GM23338 (cell line): ENCODE measurements at regions not wholly inside any gene's neighbourhood (a gene's known extent, or its start where the extent isn't known, plus 50 kb on each side); places are given as distances from the start of the nearest gene placed in this dataset.

Source experiments
- ATAC-seq: fragments of 200-7000 bp; cut with Tn5 transposase; 3 replicates; pipeline ENCODE4 v1.9.1; 2020
- DNase-seq: peaks from one replicate; pipeline ENCODE4 v3.0.0-alpha.2; 2015; ENCODE audit warnings: low spot score
- H2AFZ ChIP-seq: fragments of 200-600 bp; sonication (generic); 2 replicates; pipeline ENCODE4 v1.8.0; 2016; ENCODE audit warnings: antibody characterized with exemption, mild to moderate bottlenecking, moderate library complexity
- H3F3A ChIP-seq: fragments of 200-600 bp; sonication (generic); replicated peaks from 2 replicates; pipeline ENCODE4 v1.8.0; 2017; ENCODE audit warnings: antibody characterized with exemption, mixed run types, low read depth
- H3K27ac ChIP-seq: fragments of 200-600 bp; sonication (generic); 2 replicates; pipeline ENCODE4 v1.6.1; 2016; ENCODE audit warnings: low read depth
- H3K27me3 ChIP-seq: fragments of 200-600 bp; sonication (generic); 2 replicates; pipeline ENCODE4 v1.8.0; 2016; ENCODE audit warnings: mild to moderate bottlenecking, mixed run types, moderate library complexity; ENCODE audit not compliant: insufficient read depth
- H3K36me3 ChIP-seq: fragments of 200-600 bp; sonication (generic); 2 replicates; pipeline ENCODE4 v1.8.0; 2016; ENCODE audit warnings: mild to moderate bottlenecking; ENCODE audit not compliant: insufficient read depth
- H3K4me1 ChIP-seq: fragments of 200-600 bp; sonication (generic); 2 replicates; pipeline ENCODE4 v1.8.0; 2016; ENCODE audit warnings: mild to moderate bottlenecking, moderate library complexity; ENCODE audit not compliant: insufficient read depth
- H3K4me2 ChIP-seq: fragments of 200-600 bp; sonication (generic); 2 replicates; pipeline ENCODE4 v1.7.1; 2017; ENCODE audit warnings: mixed run types
- H3K4me3 ChIP-seq: fragments of 200-600 bp; sonication (generic); 2 replicates; pipeline ENCODE4 v1.6.1; 2016; ENCODE audit warnings: mixed run types
- H3K79me2 ChIP-seq: fragments of 200-600 bp; sonication (generic); replicated peaks from 2 replicates; pipeline ENCODE4 v1.8.0; 2017; ENCODE audit warnings: mild to moderate bottlenecking; ENCODE audit not compliant: insufficient read depth
- H3K9me2 ChIP-seq: fragments of 200-600 bp; sonication (generic); 2 replicates; pipeline ENCODE4 v1.8.0; 2017; ENCODE audit not compliant: insufficient read depth
- H4K20me1 ChIP-seq: fragments of 200-600 bp; sonication (generic); replicated peaks from 2 replicates; pipeline ENCODE4 v1.8.0; 2017; ENCODE audit warnings: mild to moderate bottlenecking; ENCODE audit not compliant: insufficient read depth
- H3K27ac Mint-ChIP-seq: 2 replicates; pipeline ENCODE4 v1.8.0; 2020; ENCODE audit warnings: inconsistent platforms, mild to moderate bottlenecking, moderate library complexity, mixed read lengths
- H3K27me3 Mint-ChIP-seq: 3 replicates; pipeline ENCODE4 v1.8.0; 2022; ENCODE audit warnings: low read depth, mild to moderate bottlenecking, moderate library complexity, mixed read lengths, inconsistent platforms; ENCODE audit not compliant: insufficient read depth, poor library complexity
- H3K36me3 Mint-ChIP-seq: 3 replicates; pipeline ENCODE4 v1.8.0; 2021; ENCODE audit warnings: low read depth, mild to moderate bottlenecking, inconsistent platforms, moderate library complexity, mixed read lengths
- H3K4me1 Mint-ChIP-seq: 3 replicates; pipeline ENCODE4 v1.8.0; 2020; ENCODE audit warnings: mild to moderate bottlenecking, inconsistent platforms, mixed read lengths
- H3K4me3 Mint-ChIP-seq: 3 replicates; pipeline ENCODE4 v1.8.0; 2021; ENCODE audit warnings: moderate library complexity, mild to moderate bottlenecking, inconsistent platforms, mixed read lengths
- H3K9me3 Mint-ChIP-seq: 3 replicates; pipeline ENCODE4 v1.8.0; 2020; ENCODE audit warnings: moderate library complexity, mild to moderate bottlenecking, inconsistent platforms, mixed read lengths
- NANOG ChIP-seq: IDR thresholded peaks from 2 replicates; pipeline ENCODE4 v1.6.1; 2016; ENCODE audit warnings: antibody characterized with exemption, borderline replicate concordance
- ZNF114 ChIP-seq: fragments of 250-450 bp; sonication (Bioruptor Pico); IDR thresholded peaks from 2 replicates; pipeline ENCODE4 v1.5.0; 2020; ENCODE audit warnings: mild to moderate bottlenecking, moderate library complexity
- ZNF331 ChIP-seq: fragments of 250-450 bp; sonication (Bioruptor Pico); IDR thresholded peaks from 2 replicates; pipeline ENCODE4 v1.5.0; 2020; ENCODE audit warnings: low read depth, mild to moderate bottlenecking, moderate library complexity
- TF ChIP-seq, protein P1 (sequence below): fragments of 250-450 bp; sonication (Bioruptor Pico); IDR thresholded peaks from 2 replicates; pipeline ENCODE4 v1.5.0; 2020; ENCODE audit warnings: mild to moderate bottlenecking, moderate library complexity
- TF ChIP-seq, protein P2 (sequence below): IDR thresholded peaks from 2 replicates; pipeline ENCODE4 v1.6.1; 2016; ENCODE audit warnings: antibody characterized with exemption
- TF ChIP-seq, protein P3 (sequence below), 2 experiments: fragments of 200-600 bp in 1 of 2; sonication (generic) in 1 of 2; conservative IDR thresholded peaks; 2 replicates each; pipeline versions ENCODE4 v1.5.1 to v1.6.1; 2016 to 2017; ENCODE audit warnings: antibody characterized with exemption in 2 of 2, low read depth in 2 of 2, mild to moderate bottlenecking in 2 of 2, moderate library complexity in 1 of 2

DNA sequence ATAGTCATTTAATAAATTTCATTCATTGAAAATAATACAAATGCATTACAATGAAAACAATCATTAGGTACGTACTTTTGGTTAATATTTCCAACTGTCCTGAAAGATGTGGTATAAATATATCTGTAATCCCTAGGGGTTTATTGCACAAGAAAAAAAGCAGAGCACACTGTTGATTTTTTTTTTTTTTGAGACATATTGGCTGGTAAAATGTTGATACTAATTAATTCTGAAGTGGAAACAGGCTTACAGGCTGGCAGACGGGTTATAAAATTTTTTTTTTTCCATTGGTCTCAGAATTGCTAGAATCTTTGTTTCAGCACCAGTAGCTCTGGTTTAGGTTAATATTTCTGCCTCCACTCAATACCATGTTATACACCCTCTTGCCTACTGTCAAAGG is 193.6 kb downstream of the MAP2K6 start (continued):
- TF ChIP-seq, protein P1, sequence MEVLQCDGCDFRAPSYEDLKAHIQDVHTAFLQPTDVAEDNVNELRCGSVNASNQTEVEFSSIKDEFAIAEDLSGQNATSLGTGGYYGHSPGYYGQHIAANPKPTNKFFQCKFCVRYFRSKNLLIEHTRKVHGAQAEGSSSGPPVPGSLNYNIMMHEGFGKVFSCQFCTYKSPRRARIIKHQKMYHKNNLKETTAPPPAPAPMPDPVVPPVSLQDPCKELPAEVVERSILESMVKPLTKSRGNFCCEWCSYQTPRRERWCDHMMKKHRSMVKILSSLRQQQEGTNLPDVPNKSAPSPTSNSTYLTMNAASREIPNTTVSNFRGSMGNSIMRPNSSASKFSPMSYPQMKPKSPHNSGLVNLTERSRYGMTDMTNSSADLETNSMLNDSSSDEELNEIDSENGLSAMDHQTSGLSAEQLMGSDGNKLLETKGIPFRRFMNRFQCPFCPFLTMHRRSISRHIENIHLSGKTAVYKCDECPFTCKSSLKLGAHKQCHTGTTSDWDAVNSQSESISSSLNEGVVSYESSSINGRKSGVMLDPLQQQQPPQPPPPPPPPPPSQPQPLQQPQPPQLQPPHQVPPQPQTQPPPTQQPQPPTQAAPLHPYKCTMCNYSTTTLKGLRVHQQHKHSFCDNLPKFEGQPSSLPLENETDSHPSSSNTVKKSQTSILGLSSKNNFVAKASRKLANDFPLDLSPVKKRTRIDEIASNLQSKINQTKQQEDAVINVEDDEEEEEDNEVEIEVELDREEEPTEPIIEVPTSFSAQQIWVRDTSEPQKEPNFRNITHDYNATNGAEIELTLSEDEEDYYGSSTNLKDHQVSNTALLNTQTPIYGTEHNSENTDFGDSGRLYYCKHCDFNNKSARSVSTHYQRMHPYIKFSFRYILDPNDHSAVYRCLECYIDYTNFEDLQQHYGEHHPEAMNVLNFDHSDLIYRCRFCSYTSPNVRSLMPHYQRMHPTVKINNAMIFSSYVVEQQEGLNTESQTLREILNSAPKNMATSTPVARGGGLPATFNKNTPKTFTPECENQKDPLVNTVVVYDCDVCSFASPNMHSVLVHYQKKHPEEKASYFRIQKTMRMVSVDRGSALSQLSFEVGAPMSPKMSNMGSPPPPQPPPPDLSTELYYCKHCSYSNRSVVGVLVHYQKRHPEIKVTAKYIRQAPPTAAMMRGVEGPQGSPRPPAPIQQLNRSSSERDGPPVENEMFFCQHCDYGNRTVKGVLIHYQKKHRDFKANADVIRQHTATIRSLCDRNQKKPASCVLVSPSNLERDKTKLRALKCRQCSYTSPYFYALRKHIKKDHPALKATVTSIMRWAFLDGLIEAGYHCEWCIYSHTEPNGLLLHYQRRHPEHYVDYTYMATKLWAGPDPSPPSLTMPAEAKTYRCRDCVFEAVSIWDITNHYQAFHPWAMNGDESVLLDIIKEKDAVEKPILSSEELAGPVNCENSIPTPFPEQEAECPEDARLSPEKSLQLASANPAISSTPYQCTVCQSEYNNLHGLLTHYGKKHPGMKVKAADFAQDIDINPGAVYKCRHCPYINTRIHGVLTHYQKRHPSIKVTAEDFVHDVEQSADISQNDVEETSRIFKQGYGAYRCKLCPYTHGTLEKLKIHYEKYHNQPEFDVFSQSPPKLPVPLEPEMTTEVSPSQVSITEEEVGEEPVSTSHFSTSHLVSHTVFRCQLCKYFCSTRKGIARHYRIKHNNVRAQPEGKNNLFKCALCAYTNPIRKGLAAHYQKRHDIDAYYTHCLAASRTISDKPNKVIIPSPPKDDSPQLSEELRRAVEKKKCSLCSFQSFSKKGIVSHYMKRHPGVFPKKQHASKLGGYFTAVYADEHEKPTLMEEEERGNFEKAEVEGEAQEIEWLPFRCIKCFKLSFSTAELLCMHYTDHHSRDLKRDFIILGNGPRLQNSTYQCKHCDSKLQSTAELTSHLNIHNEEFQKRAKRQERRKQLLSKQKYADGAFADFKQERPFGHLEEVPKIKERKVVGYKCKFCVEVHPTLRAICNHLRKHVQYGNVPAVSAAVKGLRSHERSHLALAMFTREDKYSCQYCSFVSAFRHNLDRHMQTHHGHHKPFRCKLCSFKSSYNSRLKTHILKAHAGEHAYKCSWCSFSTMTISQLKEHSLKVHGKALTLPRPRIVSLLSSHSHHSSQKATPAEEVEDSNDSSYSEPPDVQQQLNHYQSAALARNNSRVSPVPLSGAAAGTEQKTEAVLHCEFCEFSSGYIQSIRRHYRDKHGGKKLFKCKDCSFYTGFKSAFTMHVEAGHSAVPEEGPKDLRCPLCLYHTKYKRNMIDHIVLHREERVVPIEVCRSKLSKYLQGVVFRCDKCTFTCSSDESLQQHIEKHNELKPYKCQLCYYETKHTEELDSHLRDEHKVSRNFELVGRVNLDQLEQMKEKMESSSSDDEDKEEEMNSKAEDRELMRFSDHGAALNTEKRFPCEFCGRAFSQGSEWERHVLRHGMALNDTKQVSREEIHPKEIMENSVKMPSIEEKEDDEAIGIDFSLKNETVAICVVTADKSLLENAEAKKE (CRISPR knock-in tag) = no peak
- no peak for TF ChIP-seq NANOG
- TF ChIP-seq, protein P2, sequence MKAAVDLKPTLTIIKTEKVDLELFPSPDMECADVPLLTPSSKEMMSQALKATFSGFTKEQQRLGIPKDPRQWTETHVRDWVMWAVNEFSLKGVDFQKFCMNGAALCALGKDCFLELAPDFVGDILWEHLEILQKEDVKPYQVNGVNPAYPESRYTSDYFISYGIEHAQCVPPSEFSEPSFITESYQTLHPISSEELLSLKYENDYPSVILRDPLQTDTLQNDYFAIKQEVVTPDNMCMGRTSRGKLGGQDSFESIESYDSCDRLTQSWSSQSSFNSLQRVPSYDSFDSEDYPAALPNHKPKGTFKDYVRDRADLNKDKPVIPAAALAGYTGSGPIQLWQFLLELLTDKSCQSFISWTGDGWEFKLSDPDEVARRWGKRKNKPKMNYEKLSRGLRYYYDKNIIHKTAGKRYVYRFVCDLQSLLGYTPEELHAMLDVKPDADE = no peak
- no peak for TF ChIP-seq ZNF114 (CRISPR knock-in tag)
- TF ChIP-seq, protein P3, sequence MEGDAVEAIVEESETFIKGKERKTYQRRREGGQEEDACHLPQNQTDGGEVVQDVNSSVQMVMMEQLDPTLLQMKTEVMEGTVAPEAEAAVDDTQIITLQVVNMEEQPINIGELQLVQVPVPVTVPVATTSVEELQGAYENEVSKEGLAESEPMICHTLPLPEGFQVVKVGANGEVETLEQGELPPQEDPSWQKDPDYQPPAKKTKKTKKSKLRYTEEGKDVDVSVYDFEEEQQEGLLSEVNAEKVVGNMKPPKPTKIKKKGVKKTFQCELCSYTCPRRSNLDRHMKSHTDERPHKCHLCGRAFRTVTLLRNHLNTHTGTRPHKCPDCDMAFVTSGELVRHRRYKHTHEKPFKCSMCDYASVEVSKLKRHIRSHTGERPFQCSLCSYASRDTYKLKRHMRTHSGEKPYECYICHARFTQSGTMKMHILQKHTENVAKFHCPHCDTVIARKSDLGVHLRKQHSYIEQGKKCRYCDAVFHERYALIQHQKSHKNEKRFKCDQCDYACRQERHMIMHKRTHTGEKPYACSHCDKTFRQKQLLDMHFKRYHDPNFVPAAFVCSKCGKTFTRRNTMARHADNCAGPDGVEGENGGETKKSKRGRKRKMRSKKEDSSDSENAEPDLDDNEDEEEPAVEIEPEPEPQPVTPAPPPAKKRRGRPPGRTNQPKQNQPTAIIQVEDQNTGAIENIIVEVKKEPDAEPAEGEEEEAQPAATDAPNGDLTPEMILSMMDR (conservative IDR thresholded peaks at IDR 0.05; ENCODE audit: low read depth in 2 of 2) = no peak

DNA sequence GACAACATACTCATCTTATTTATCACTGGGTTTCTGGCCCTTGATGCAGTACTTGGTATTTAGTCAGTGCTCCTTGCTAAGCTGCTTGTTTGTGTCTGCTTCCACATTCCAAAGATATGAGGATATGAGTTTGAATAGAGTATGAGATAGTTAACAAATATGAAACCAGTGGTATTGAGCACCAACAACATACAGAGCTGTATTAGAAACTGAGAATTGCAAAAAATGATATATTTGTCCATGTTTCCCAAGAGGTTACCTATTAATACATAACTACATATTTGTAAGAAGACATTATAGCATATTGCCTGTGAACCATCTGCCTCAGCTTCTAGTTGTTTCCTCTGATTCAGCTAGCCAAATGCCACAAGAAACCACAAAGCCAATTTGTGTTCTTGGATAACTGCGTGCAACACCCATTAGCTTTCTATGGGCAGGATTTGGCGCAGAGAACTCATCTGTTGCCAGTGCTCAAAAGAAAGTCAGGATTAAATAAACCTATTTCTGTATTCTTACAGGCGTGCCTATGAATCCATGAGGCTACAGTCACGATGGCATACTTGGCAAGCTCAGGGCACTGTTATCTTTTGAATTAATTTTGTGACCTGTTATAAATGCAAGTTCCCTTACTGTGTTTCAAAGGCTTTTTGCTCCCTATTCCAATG is 194.4 kb downstream of the MAP2K6 start:
- no peaks in the 10 kb centered on the region for H4K20me1 ChIP-seq
- H2AFZ ChIP-seq = no peak overlapping the region
- H3K4me3 Mint-ChIP-seq = no peak overlapping the region
- H3K36me3 ChIP-seq = no peaks in the 10 kb centered on the region
- H3K79me2 ChIP-seq = no peaks in the 10 kb centered on the region
- no peaks in the 10 kb centered on the region for H3K9me2 ChIP-seq
- no peaks in the 10 kb centered on the region; the same call in 2 of the 3 replicates for H3K9me3 Mint-ChIP-seq
- no peaks in the 10 kb centered on the region for H3K27me3 ChIP-seq
- no peak overlapping the region for H3K4me3 ChIP-seq
- no peaks in the 10 kb centered on the region for H3K36me3 Mint-ChIP-seq
- no peak overlapping the region for H3K27ac ChIP-seq
- H3K27ac Mint-ChIP-seq = no peak overlapping the region
- no peak overlapping the region for H3K4me2 ChIP-seq
- peaks cover 4% of the 10 kb centered on the region; the same call in 1 of the 2 replicates for H3K4me1 ChIP-seq
- H3K4me1 Mint-ChIP-seq = peaks cover 10% of the 10 kb centered on the region
- no peaks in the 10 kb centered on the region for H3F3A ChIP-seq
- ATAC-seq = no peak
- DNase-seq = no peak
- H3K27me3 Mint-ChIP-seq = peaks cover 1% of the 10 kb centered on the region
- TF ChIP-seq ZNF331 (CRISPR knock-in tag) (no peak), ZNF114 (CRISPR knock-in tag) (no peak)
- TF ChIP-seq, protein P1 (CRISPR knock-in tag) = no peak
